HG02678 (cell line): ENCODE measurements at regions not wholly inside any gene's neighbourhood (a gene's known extent, or its start where the extent isn't known, plus 50 kb on each side); places are given as distances from the start of the nearest gene placed in this dataset.
"Not testable (repeated sequence)": the region's sequence is repeated elsewhere in the genome, so short reads cannot be mapped to it uniquely, and the experiment has no call there.

Experiments used
- ATAC-seq: cut with Tn5 transposase; IDR thresholded peaks from one replicate; pipeline ENCODE4 v1.9.1; 2021; ENCODE audit warnings: mild to moderate bottlenecking, moderate library complexity; ENCODE audit not compliant: unreplicated experiment

DNA sequence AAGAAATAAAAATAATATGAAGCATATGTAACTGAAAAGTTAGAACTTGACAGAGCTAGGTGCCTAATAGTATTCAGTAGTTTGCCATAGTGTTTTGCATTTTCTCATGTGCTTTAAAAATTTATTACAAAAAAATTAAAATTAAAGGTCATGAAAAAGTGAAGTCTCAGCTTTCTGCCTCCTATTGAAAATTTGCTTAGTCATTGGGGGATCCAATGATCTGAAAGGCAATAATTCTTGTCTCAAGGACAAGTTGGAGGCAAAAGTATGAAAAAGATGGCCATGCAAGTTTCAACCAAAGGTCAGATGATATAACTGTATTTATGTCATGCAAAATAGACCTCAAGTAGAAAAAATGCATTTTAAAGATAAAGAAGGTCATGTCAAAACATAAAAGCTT lies 140.7 kb downstream of the DUSP10 start:
- ATAC-seq = no peak

DNA sequence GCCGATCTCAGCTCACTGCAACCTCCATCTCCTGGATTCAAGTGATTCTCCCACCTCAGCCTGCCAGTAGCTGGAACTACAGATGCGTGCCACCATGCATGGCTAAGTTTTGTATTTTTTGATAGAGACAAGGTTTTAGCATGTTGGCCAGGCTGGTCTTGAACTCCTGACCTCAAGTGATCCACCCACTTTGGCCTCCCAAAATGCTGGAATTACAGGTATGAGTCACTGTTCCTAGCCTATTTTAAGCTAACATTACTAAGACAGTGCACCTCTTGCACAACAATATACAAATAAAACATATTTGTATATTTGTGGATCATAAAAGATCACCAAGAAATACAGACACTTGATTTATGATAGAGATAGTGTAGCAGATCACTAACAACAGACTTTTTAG lies 139.1 kb downstream of the DUSP10 start:
- ATAC-seq = no peak

DNA sequence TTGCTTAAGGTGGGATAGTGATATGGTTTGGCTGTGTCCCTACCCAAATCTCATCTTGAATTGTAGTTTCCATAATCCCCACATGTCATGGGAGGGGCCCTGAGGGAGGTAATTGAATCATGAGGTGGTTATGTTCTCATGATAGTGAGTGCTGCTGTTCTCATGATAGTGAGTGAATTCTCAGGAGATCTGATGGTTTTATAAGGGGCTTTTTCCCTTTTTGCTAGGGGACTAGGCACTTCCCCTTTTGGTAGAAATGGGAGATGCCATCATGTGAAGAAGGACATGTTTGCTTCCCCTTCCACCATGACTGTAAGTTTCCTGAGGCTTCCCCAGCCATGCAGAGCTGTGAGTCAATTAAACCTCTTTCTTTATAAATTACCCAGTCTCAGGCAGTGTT lies 137.5 kb downstream of the DUSP10 start:
- ATAC-seq = not testable (repeated sequence)

DNA sequence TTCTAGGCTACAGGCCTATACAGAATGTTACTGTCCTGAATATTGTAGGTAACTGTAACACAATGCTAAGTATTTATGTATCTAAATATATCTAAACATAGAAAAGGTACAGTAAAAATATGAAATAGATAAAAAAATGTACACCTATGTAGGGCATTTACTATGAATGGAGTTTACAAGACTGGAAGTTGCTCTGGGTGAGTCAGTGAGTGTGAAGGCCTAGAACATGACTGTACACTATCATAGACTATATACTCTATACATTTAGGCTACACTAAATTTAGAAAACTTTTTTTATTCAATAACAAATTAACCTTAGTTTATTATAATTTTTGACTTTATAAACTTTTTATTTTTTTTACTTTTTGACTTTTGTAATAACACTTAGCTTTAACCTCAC lies 136.9 kb downstream of the DUSP10 start:
- no peak for ATAC-seq

DNA sequence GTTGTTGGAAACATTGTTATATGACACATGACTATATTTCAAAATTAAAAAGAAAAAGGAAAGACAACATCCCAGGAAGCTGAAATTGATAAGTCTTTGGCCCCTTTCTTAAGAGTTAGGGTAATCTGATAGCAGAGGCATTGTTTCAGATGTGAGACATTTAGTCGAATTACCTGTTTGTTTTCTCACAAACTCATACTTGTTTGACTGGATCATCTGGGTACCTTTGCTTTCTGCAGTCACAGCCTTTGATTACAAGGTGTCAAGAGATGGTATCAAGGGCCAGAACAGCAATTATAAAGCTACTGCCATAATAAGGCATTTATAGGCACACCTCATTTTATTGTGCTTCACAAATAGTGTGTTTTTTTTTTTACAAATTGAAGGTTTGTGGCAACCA lies 136.3 kb downstream of the DUSP10 start:
- ATAC-seq = no peak

DNA sequence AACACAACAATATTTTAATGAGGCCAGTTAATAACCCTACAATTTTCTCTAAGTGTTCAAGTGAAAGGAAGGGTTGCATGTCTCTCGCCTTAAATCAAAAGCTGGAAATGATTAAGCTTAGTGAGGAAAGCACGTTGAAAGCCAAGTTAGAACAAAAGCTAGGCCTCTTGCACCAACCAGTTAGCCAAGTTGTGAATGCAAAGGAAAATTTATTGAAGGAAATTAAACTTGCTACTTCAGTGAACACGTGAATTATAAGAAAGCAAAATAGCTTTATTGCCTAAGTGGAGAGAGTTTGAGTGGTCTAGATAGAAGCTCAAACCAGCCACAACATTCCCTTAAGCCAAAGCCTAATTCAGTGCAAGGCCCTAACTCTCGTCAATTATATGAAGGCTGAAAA lies 135.6 kb downstream of the DUSP10 start:
- no peak for ATAC-seq

DNA sequence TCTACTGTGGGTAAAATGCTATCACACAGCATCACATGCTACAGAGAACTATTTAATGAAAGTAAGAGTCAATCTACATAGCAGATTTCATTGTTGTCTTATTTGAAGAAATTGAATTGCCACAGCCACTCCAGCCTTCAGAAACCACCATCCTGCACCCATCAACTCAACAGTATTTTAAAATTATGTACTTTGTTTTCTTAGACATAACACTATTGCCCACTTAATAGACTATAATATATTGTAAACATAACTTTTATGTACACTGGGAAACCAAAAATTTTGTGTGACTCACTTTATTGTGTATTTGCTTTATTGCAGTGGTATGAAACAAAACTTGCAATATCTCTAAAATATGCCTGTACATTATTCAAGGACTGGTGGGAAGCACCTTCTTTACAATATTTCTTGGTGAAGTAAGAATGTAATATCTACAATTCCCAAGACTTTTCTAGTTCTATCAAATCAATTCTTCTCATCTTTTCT lies 133.0 kb downstream of the DUSP10 start:
- no peak for ATAC-seq

DNA sequence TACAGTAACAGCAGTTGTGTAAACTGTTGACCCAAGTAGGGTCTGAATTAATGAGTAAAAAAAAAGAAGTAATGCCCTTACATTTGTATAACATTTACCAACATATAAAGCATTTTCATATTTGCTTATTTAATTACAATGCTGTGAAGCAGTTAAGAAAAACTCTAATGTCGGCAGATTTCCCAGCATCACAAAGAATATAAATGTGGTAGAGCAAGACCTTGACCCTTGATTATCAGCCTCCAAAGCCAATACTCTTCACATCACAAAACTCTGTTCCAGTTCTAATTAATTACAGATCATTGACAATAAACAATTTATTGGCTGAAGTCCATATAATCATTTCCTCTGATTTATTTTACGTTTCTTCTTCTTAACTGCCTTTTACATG lies 130.2 kb downstream of the DUSP10 start:
- ATAC-seq = no peak

DNA sequence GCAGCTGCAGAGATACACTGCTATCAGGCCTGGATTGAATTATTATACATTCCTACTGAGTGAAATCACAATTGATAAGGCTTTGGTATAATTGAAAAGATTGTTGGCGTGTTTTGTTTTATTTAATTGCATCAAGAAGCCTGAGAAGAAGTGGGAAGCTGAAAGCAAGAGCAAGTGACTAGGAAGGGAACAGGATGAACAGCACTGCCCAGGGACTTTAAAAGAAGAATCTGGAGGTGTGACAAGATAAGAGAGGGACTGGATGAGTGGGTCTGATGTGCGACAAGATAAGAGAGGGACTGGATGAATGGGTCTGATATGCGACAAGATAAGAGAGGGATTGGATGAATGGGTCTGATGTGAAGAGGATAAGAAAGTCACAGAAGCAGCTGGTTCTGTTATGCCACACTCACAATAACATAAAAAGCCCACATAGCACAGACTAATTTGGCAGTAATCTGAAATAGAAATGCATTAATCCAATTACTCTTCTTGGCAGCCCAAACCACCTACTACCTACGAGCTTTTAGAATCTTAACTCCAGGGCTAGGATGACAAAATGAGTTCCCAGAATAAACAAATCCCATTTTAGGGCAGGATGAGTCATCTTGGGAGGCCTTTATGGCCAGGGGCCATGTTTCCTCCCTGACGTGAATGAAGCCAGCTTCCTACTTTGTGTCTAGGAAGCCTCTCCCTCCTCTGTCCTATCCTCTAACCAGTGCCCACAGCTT lies 129.7 kb downstream of the DUSP10 start:
- ATAC-seq = no peak

DNA sequence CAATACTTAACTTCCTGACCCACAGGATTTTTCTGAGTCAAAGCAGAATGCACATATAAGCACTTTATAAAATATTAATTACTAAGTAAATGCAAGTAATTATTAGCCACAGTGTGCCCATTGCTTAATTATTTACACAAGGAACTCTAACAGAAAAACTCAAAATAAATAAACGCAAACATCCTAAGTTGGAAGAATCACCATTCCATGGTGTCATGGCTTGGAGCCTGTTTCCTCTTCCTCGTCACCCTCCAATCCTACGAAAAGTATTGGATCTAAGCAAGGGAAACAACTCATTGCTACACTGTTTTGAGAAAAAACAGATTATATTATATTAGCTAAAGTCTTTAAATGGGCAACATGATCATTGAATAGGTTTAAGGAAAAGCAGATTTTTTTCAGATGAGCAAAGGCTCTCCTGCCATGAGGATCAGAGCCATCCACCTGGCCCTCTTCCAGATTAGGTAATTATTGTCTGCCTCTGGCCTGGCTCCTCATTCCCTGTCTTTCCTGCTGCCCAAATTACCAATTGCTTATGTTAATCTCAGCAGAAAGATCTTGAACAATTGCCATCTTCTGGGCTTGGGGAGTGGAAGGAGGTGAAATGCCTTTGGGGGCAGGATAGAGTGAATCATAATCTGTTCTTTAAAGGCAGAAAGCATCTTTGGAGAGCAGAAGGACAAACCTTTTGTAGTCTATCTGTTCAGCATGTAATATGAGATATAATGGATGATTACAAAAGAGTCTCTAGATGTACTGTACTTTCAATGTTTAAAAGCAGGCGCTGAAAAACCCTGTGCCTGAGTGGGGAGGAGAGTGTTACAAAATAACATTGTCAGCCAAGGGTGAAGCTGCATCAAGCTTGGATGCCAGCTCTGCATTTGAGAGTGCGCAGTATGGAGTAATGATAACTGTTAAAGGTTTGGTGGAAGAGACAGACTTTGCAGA lies 121.2 kb downstream of the DUSP10 start:
- ATAC-seq = no peak

DNA sequence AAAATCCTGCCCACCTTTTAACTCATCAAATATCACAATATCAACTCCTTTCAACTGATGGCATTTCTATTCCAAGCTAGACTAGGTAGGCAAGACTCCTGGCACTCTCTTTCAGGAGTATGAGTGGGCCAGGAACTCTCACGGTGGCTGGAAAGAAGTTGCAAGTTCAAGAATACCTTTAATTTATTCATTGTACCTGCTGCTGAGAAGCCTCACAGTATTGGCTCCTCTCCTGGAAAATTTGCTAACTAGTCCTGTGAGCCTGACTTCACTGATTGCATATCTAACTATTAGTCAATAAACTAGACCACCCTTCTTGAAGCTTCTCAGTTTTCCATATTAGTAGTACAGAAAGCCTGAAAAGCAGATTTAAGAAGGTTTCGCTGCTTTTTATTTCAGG lies 120.2 kb downstream of the DUSP10 start:
- no peak for ATAC-seq

DNA sequence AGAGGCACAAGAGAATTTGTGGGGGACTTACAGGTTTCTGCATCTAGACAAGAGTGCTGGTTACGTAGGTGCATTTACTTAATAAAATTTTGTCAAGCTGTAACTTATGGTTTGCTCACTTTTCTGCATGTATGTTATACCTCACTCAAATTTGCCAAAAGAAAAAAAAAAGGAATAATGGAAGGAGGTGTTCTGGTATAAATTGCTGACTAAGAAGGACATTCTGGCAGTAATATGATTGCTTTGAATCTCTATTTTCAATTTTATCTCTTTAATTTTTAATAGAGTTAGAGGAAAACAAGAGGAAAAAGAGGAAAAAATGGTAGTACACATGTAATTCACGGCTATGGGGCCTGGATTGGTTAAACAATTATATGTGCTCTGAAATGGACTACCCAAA lies 119.5 kb downstream of the DUSP10 start:
- ATAC-seq = no peak

DNA sequence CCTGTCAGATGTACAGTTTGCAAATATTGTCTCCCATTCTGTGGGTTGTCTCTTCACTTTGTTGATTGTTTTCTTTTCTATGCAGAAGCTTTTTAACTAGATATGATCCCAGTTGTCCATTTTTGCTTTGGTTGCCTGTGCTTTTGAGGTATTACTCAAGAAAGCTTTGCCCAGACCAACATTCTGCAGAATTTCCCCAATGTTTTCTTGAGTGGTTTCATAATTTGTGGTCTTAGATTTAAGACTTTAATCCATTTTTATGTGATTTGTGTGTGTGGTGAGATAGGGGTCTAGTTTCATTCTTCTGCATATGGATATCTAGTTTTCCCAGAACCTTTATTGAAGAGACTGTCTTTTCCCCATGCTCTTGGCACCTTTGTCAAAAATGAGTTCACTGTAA lies 116.9 kb downstream of the DUSP10 start:
- no peak for ATAC-seq

DNA sequence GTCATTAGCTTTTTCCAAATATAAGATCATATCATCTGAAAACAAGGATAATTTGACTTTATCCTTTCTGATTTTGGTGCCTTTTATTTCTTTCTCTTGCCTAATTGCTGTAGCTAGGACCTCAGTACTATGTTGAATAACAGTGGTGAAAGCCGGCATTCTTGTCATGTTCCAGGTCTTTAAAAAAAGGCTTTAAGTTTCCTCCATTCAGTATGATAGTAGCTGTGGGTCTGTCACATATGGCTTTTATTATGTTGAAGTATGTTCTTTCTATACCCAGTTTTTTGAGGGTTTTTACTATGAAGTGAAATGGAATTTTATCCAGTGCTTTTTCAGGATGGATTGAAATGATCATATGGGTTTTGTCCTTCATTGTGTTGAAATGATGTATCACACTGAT lies 115.8 kb downstream of the DUSP10 start:
- ATAC-seq = no peak

DNA sequence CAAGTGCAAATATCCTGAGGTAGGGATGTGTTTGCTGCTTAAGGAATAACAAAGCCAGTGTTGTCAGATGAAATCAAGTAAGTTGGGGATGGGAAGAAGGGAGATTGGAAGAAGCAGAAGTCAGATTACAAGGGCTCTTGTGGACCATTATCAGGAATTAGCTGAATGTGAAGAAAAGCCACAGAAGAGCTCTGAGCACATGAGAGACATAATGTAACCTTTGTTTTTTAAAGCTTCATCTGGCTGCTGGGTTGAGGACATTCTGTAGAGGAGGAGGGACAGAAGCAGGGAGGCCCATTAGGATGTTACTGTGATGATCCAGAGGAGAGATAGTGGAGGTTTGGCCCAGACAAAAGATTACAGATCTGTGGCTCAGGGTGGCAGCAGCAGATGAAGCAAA lies 111.7 kb downstream of the DUSP10 start:
- no peak for ATAC-seq

DNA sequence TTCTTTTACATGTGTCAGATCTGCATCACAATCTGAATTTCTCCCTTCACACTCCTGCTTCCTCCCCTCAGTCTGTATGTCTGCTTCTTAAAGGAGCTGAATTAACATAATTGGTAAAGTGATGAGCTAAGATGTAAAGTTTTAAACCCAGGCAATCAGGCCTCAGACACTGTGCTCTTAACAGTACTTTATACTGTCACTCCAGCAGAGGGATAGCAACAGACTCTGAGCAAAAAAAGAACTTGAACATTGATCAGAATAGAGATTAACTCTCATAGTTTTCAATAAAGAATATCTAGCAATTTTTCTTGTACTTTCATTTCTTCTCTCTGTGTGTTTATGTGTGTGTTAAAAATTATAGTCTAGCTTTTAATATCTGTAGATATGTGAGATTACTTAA lies 110.3 kb downstream of the DUSP10 start:
- no peak for ATAC-seq

DNA sequence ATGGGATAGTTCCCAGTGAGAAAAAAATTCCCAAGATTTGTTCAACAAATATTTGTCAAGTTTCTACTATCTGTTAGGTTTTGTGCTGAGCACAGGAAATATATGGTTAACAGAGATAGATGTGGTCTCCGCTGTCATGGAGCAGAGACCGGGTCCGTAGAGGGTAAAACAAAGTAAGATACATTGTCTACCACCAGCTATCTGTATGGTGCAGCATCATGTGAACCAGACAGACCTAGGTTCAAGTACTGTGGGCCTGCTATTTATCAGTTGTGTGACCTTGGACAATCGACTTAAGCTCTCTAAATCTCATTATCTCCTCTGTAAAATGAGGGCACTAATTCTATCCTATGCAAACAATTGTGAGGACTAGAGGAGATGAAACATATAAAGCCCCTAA lies 109.8 kb downstream of the DUSP10 start:
- ATAC-seq = no peak

DNA sequence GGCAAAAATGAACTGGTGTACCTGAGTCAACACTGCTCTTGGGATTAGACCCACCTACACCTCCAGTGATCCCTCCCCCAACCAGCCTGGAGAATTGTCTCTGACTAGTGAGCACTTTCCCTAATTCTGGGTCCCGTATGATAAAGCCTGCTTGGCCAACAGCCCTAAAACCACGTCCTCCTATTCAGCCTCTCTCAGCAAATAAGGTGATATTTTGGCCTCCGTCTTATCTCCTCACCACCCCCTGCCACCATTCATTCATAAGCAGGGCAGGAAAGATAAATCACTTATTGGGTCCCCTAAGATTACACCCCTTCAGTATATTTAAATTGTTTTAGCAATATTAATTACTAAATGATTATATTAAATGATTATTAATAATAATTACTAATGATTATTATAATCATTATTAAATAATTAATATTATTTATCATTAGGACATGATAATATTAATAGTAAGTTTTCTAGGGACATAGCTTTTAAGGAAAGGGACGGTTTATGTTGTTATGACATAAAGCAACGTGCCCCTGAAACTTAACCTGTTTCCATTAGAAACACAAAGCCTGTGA lies 108.0 kb downstream of the DUSP10 start:
- no peak for ATAC-seq

DNA sequence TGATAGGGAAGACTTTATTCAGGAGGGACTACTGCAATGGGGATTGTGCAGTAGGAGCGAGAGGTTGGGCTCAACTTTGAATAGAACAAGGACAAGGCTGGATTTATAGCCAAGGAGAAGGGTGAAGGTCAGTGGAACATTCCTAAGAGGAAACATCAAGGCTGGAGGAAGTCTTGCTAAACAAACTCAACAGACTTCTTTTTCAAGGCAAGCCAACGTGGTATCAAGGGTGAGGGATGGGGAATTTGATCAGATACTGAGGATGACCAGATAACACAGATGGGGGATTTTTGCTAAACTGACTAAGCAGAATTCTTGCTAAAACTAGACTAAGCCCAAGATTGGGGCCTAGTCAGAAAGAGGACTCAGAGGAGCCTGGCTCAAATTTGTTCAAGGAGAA lies 107.3 kb downstream of the DUSP10 start:
- no peak for ATAC-seq

DNA sequence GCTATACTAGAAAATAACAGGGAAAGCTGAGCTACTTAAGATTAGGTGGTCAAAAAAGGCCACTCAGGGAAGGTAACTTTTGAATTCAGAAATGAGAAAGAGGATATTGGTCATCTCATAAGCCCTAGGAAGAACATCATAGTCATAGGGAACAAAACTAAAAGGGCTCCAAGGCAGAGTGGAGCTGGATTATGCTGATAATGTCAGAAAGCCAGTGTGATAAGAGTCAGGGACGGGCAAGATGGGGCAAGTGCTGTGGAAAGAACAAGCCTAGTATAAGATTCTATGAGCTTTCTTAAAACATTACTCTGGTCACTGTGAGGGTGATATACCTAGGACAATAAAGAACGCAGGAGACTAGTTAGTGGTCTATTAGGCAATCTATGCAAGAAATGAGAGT lies 106.6 kb downstream of the DUSP10 start:
- no peak for ATAC-seq

DNA sequence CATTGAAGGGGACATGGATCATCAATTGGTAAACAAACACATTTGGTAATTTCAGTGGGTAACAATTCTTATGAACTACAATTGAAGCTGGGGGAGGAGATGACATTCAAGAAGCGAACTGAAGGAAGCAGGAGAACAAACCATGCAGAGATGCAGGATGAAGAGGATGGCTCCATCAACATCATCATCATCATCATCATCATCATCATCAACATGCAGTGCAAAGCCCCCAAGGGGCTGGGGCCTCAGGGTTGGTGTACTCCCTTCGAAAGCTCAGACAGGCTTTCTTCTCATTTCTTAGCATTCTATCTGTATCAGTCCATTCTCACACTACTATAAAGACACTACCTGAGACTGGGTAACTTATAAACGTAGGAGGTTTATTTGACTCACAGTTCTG lies 105.8 kb downstream of the DUSP10 start:
- ATAC-seq = no peak

DNA sequence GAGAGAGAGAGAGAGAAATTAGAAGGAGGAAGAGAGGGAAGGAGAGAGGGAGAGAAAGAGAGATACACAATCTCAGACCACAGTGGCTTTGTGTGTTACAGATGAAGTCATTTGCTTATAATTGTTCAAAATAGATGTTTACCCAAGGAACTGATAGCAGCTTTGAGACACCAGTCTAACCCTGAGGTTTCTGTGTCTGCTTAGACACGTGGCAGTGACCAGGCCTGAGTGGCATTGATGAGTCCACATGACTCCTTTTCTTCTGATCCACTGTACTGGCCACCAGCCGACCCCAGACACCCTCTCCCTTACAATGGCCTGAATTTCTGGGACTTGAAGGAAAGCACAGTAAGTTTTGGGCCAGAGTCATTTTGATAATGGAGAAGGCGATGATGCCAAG lies 104.9 kb downstream of the DUSP10 start:
- no peak for ATAC-seq
